Upper lobe of left lung (tissue), 6 donors: ENCODE measurements at regions not wholly inside any gene's neighbourhood (a gene's known extent, or its start where the extent isn't known, plus 50 kb on each side); places are given as distances from the start of the nearest gene placed in this dataset.

ENCODE experiments used
- ATAC-seq, 2 donors: fragments of 200-7000 bp; cut with Tn5 transposase; one replicate each; pipeline ENCODE4 v1.9.1; 2022; ENCODE audit warnings: mild to moderate bottlenecking in 2 of 2, moderate library complexity in 2 of 2; ENCODE audit not compliant: low FRiP score in 2 of 2
- DNase-seq, 2 donors: peaks; one replicate each; pipeline ENCODE4 v3.0.0-alpha.2; 2019 to 2020
- H3K27ac ChIP-seq, 4 donors: fragments of 200-600 bp; sonication (generic); one replicate each; pipeline ENCODE4 v1.5.1; 2016 to 2019
- H3K27me3 ChIP-seq, 4 donors: fragments of 200-600 bp; sonication (generic); one replicate each; pipeline ENCODE4 v1.5.1; 2017 to 2019
- H3K36me3 ChIP-seq, 4 donors: fragments of 200-600 bp; sonication (generic); one replicate each; pipeline ENCODE4 v1.5.1; 2016 to 2019
- H3K4me1 ChIP-seq, 4 donors: fragments of 200-600 bp; sonication (generic); one replicate each; pipeline ENCODE4 v1.5.1; 2018 to 2019
- H3K4me3 ChIP-seq, 4 donors: fragments of 200-600 bp; sonication (generic); one replicate each; pipeline ENCODE4 v1.5.1; 2017 to 2019; ENCODE audit warnings: mild to moderate bottlenecking in 2 of 4, moderate library complexity in 1 of 4
- H3K9me3 ChIP-seq, 4 donors: fragments of 200-600 bp; sonication (generic); one replicate each; pipeline ENCODE4 v1.5.1; 2018 to 2019
- EP300 ChIP-seq, 4 donors: sonication (generic); formaldehyde crosslinking; IDR thresholded peaks; one replicate each; pipeline ENCODE4 v1.5.1; 2017; ENCODE audit warnings: antibody characterized with exemption in 4 of 4, control low read depth in 2 of 4
- POLR2A ChIP-seq, 4 donors: fragments of 450-650 bp; IDR thresholded peaks; one replicate each; pipeline ENCODE4 v1.5.1; 2016 to 2017; ENCODE audit warnings: antibody characterized with exemption in 4 of 4, mild to moderate bottlenecking in 2 of 4
- POLR2AphosphoS5 ChIP-seq, 2 donors: sonication (generic); formaldehyde crosslinking; IDR thresholded peaks; one replicate each; pipeline ENCODE4 v1.5.1; 2017; ENCODE audit warnings: antibody characterized with exemption in 2 of 2
- WGBS, 2 donors: methylation state at CpG; one replicate each; pipeline ENCODE4 v1.1.5; 2017 to 2018; 5-methylcytosine and 5-hydroxymethylcytosine counted together
- TF ChIP-seq, protein P1 (sequence below), 6 experiments: fragments of 450-650 bp in 4 of 6; fragments of 200-600 bp in 2 of 6; sonication (generic) in 2 of 6; IDR thresholded peaks; one replicate each; pipeline ENCODE4 v1.5.1; 2016 to 2019; ENCODE audit warnings: antibody characterized with exemption in 6 of 6
- donor health status: DM: no; HTN: no; CAD: no; lungs with moderate emphysema.
- donor health status: DM: no; HTN: yes; CAD: no; lungs with severe emphysema.

- Histone ChIP-seq H3K27me3 (no peaks in the 10 kb centered on the region), H3K36me3 (no peaks in the 10 kb centered on the region), H3K9me3 (peaks cover 0 to 7% (median 0%) of the 10 kb centered on the region in 4 donors), H3K27ac (no peak overlapping the region), H3K4me3 (no peak overlapping the region), H3K4me1 (no peaks in the 10 kb centered on the region)
- TF ChIP-seq POLR2AphosphoS5 (IDR thresholded peaks at IDR 0.05), result no peak
- TF ChIP-seq POLR2A (IDR thresholded peaks at IDR 0.05), result no peak
- TF ChIP-seq, protein P1, sequence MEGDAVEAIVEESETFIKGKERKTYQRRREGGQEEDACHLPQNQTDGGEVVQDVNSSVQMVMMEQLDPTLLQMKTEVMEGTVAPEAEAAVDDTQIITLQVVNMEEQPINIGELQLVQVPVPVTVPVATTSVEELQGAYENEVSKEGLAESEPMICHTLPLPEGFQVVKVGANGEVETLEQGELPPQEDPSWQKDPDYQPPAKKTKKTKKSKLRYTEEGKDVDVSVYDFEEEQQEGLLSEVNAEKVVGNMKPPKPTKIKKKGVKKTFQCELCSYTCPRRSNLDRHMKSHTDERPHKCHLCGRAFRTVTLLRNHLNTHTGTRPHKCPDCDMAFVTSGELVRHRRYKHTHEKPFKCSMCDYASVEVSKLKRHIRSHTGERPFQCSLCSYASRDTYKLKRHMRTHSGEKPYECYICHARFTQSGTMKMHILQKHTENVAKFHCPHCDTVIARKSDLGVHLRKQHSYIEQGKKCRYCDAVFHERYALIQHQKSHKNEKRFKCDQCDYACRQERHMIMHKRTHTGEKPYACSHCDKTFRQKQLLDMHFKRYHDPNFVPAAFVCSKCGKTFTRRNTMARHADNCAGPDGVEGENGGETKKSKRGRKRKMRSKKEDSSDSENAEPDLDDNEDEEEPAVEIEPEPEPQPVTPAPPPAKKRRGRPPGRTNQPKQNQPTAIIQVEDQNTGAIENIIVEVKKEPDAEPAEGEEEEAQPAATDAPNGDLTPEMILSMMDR (IDR thresholded peaks at IDR 0.05), result no peak
- TF ChIP-seq EP300 (IDR thresholded peaks at IDR 0.05), result no peak
- ATAC-seq, result no peak
- 91% methylated on average over 6 of the region's 6 CpGs for WGBS, 2 donors
- peak in 1 of 2 donors; percentile 15 for DNase-seq
Measured at GRCh38 chr4:29541757-29542156, 1178.4 kb upstream of the PCDH7 start.

GRCh38 chr4:29549342-29549741 is 1170.8 kb upstream of the PCDH7 start:
- TF ChIP-seq POLR2A (IDR thresholded peaks at IDR 0.05), result no peak
- TF ChIP-seq, protein P1 (IDR thresholded peaks at IDR 0.05), result no peak
- no peak for TF ChIP-seq POLR2AphosphoS5 (IDR thresholded peaks at IDR 0.05)
- no peak for TF ChIP-seq EP300 (IDR thresholded peaks at IDR 0.05)
- peak in 1 of 2 donors; percentile 62 for ATAC-seq
- H3K4me3 ChIP-seq, result no peak overlapping the region
- no peaks in the 10 kb centered on the region for H3K36me3 ChIP-seq
- H3K4me1 ChIP-seq, result no peaks in the 10 kb centered on the region
- no peaks in the 10 kb centered on the region for H3K9me3 ChIP-seq
- no peak for DNase-seq
- H3K27ac ChIP-seq, result no peak overlapping the region
- H3K27me3 ChIP-seq, result no peaks in the 10 kb centered on the region

- no peak for DNase-seq
- ATAC-seq, result no peak
- no peaks in the 10 kb centered on the region for H3K4me1 ChIP-seq
- H3K27ac ChIP-seq, result no peak overlapping the region
- no peaks in the 10 kb centered on the region for H3K36me3 ChIP-seq
- H3K27me3 ChIP-seq, result no peaks in the 10 kb centered on the region
- TF ChIP-seq POLR2A (IDR thresholded peaks at IDR 0.05), result no peak
- no peak for TF ChIP-seq EP300 (IDR thresholded peaks at IDR 0.05)
- TF ChIP-seq POLR2AphosphoS5 (IDR thresholded peaks at IDR 0.05), result no peak
- TF ChIP-seq, protein P1 (IDR thresholded peaks at IDR 0.05), result no peak
- 65 to 74% methylated on average over 1 of the region's 1 CpG for WGBS, 2 donors
- H3K4me3 ChIP-seq, result no peak overlapping the region
- H3K9me3 ChIP-seq, result no peaks in the 10 kb centered on the region
Measured at GRCh38 chr4:29551821-29552220, 1168.3 kb upstream of the PCDH7 start.

- no peaks in the 10 kb centered on the region for H3K27me3 ChIP-seq
- no peak for ATAC-seq
- H3K9me3 ChIP-seq, result no peaks in the 10 kb centered on the region
- H3K4me1 ChIP-seq, result no peaks in the 10 kb centered on the region
- TF ChIP-seq POLR2AphosphoS5 (IDR thresholded peaks at IDR 0.05), result no peak
- TF ChIP-seq, protein P1 (IDR thresholded peaks at IDR 0.05), result no peak
- TF ChIP-seq EP300 (IDR thresholded peaks at IDR 0.05), result no peak
- no peak for TF ChIP-seq POLR2A (IDR thresholded peaks at IDR 0.05)
- no peaks in the 10 kb centered on the region for H3K36me3 ChIP-seq
- no peak for DNase-seq
- 64 to 71% methylated on average over 1 of the region's 1 CpG for WGBS, 2 donors
- H3K4me3 ChIP-seq, result no peak overlapping the region
- H3K27ac ChIP-seq, result no peak overlapping the region
Measured at GRCh38 chr4:29553846-29554245, 1166.3 kb upstream of the PCDH7 start.

DNA sequence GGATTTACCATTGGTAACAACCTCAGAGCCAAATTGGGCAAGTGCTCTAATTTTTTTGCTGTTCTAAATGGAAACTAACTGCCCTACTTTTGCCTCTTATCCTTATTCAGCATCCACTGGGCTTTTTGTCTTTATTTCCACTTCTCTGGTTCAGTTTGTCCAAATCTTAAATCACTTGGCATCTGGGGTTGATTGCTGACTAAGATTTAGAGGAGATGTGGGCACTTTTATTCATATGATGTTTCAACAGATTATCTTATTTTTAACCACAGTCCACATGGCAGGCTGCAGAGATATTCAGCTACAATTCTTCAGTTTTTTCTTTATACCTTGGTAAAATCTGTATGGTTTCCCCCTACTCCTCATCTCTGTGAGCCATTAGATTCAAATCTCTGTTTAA is 1161.4 kb upstream of the PCDH7 start:
- no peak for ATAC-seq

More for the DNA sequence above, 1161.4 kb upstream of the PCDH7 start:
- Histone ChIP-seq H3K27ac (no peak overlapping the region), H3K27me3 (no peaks in the 10 kb centered on the region), H3K36me3 (no peaks in the 10 kb centered on the region), H3K4me3 (no peak overlapping the region), H3K4me1 (no peaks in the 10 kb centered on the region), H3K9me3 (no peaks in the 10 kb centered on the region)
- no peak for DNase-seq
- TF ChIP-seq, protein P1 (IDR thresholded peaks at IDR 0.05), result no peak
- TF ChIP-seq POLR2AphosphoS5 (IDR thresholded peaks at IDR 0.05) (no peak), EP300 (IDR thresholded peaks at IDR 0.05) (no peak), POLR2A (IDR thresholded peaks at IDR 0.05) (no peak)
